GM19193 (cell line): ENCODE measurements at regions not wholly inside any gene's neighbourhood (a gene's known extent, or its start where the extent isn't known, plus 50 kb on each side); places are given as distances from the start of the nearest gene placed in this dataset.

ENCODE experiments used
- POLR2A ChIP-seq: IDR thresholded peaks from 4 replicates; pipeline ENCODE4 v1.6.1; 2011; ENCODE audit not compliant: insufficient read depth, insufficient read length; ENCODE audit errors: extremely low read depth

- TF ChIP-seq POLR2A, result no peak
These were observed 56.1 kb upstream of the MAF start for GRCh38 chr16:79656553-79657115.

GRCh38 chr16:79653373-79653891 lies 52.9 kb upstream of the MAF start:
- TF ChIP-seq POLR2A, result no peak

DNA sequence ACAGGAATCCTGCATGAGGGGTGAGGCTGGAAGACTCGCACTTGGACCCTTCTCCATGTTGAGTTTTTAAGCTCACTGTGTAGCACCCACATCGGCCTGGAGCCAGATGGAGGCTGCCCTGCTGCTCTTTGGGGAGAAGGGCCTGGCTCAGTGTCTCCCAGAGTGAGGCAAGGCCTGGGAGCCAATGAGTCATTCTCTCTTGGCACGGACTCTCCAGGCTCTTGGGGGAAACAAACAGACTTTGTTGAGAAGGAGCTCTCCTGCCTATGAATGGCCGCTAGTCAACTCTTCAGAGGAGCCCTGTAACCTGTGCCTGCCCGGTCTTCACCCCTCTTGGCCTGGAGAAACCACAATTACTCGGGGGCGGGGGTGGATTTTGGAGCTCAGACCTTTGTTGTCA lies 50.8 kb upstream of the MAF start:
- no peak for TF ChIP-seq POLR2A
